SH-SY5Y (cell line): ENCODE measurements at regions not wholly inside any gene's neighbourhood (a gene's known extent, or its start where the extent isn't known, plus 50 kb on each side); places are given as distances from the start of the nearest gene placed in this dataset.

ENCODE experiments used
- GATA2 ChIP-seq: IDR thresholded peaks from 2 replicates; pipeline ENCODE4 v1.6.1; 2011; ENCODE audit warnings: mild to moderate bottlenecking, low read depth, low read length
- GATA3 ChIP-seq: IDR thresholded peaks from 2 replicates; pipeline ENCODE4 v1.6.1; 2011; ENCODE audit warnings: low read depth, mild to moderate bottlenecking, low read length, moderate library complexity

- no peak for TF ChIP-seq GATA3
- no peak for TF ChIP-seq GATA2
These were observed 295.1 kb upstream of the PROK2 start for GRCh38 chr3:72080095-72080494.
